Chondrocyte (in vitro differentiated cells): ENCODE measurements at regions not wholly inside any gene's neighbourhood (a gene's known extent, or its start where the extent isn't known, plus 50 kb on each side); places are given as distances from the start of the nearest gene placed in this dataset.

Source experiments
- DNase-seq: peaks from one replicate; pipeline ENCODE4 v3.0.0; 2021; ENCODE audit warnings: mixed read lengths, low spot score
- H3K27ac Mint-ChIP-seq: one replicate; pipeline ENCODE4 v1.8.0; 2021; ENCODE audit warnings: mild to moderate bottlenecking, moderate library complexity, mixed read lengths; ENCODE audit not compliant: unreplicated experiment
- H3K27me3 Mint-ChIP-seq: 2 replicates; pipeline ENCODE4 v1.8.0; 2021; ENCODE audit warnings: low read depth, mixed read lengths
- H3K36me3 Mint-ChIP-seq: 2 replicates; pipeline ENCODE4 v1.8.0; 2021; ENCODE audit warnings: low read depth, mixed read lengths
- H3K4me1 Mint-ChIP-seq: 2 replicates; pipeline ENCODE4 v1.8.0; 2021; ENCODE audit warnings: low read depth, mild to moderate bottlenecking, mixed read lengths
- H3K4me3 Mint-ChIP-seq: one replicate; pipeline ENCODE4 v1.8.0; 2021; ENCODE audit warnings: mild to moderate bottlenecking, moderate library complexity, mixed read lengths; ENCODE audit not compliant: unreplicated experiment
- H3K9me3 Mint-ChIP-seq: 2 replicates; pipeline ENCODE4 v1.8.0; 2021; ENCODE audit warnings: low read depth, mixed read lengths
- TF ChIP-seq, protein P1 (sequence below): fragments of 200-600 bp; sonication (generic); IDR thresholded peaks from 2 replicates; pipeline ENCODE4 v1.5.0; 2021; ENCODE audit warnings: antibody characterized with exemption, mild to moderate bottlenecking, moderate library complexity

DNA sequence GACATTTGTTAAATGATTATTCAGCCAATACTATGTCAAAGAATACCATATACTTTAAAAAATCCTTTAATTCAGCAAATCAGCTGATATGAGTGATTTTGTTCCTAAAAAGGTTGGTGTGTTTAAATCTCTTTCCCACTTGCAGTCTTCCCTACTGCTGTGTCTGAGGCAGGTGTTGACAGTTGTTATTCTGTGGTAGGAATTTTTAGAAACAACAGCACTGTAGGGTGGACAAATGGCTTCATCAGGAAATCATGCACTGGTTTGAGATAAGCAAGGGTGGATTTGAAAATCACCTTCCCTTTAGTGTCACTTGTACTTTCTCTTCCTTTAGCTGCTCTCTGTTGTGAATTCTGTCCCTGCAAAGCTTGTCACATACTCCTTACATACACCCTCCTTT, 213.7 kb upstream of the SGK1 start:
- DNase-seq: no peak
- Mint-ChIP-seq H3K36me3 (no peaks in the 10 kb centered on the region), H3K4me3 (no peak overlapping the region), H3K9me3 (no peaks in the 10 kb centered on the region), H3K27ac (no peak overlapping the region), H3K27me3 (no peaks in the 10 kb centered on the region), H3K4me1 (peaks cover 28% of the 10 kb centered on the region)
- TF ChIP-seq, protein P1, sequence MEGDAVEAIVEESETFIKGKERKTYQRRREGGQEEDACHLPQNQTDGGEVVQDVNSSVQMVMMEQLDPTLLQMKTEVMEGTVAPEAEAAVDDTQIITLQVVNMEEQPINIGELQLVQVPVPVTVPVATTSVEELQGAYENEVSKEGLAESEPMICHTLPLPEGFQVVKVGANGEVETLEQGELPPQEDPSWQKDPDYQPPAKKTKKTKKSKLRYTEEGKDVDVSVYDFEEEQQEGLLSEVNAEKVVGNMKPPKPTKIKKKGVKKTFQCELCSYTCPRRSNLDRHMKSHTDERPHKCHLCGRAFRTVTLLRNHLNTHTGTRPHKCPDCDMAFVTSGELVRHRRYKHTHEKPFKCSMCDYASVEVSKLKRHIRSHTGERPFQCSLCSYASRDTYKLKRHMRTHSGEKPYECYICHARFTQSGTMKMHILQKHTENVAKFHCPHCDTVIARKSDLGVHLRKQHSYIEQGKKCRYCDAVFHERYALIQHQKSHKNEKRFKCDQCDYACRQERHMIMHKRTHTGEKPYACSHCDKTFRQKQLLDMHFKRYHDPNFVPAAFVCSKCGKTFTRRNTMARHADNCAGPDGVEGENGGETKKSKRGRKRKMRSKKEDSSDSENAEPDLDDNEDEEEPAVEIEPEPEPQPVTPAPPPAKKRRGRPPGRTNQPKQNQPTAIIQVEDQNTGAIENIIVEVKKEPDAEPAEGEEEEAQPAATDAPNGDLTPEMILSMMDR: no peak

DNA sequence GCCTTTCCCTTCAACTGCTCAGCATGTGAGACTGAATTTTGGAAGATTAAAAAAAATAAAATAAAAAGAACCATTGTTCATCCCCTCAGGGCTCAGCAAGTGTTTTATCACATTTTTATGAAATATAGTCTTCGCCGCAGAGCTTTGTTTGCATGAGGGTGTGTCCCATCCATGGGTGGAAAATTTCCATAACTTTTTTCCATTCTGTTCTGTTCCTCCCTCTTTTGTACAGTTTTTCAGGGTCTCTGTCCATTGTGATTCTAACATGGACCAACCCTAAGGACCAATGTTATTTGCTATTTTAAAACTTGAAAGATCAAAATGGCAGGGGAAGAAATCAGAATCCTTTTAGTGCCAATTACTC, 213.3 kb upstream of the SGK1 start:
- no peak overlapping the region for H3K4me3 Mint-ChIP-seq
- TF ChIP-seq, protein P1: no peak
- no peaks in the 10 kb centered on the region for H3K36me3 Mint-ChIP-seq
- no peaks in the 10 kb centered on the region for H3K9me3 Mint-ChIP-seq
- no peak for DNase-seq
- peaks cover 26% of the 10 kb centered on the region for H3K4me1 Mint-ChIP-seq
- H3K27ac Mint-ChIP-seq: no peak overlapping the region
- H3K27me3 Mint-ChIP-seq: no peaks in the 10 kb centered on the region

DNA sequence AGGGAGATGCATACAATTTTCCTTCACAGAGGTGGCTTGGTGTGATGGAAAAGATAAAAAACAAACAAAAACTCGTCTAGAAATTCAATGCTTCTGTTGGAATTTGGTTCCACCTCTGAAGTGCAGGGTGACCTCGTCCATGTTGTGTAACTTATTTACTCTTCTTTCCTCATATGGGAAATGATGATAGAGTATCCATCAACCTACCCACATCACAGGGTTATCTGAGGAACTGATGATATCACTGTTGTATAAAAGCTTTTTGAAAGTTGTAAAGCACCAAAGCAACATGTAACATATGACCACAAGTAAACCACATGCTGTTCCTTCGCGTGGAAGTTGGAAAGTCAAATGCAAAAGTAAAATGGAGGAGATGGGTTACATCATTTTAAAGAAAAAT, 212.0 kb upstream of the SGK1 start:
- no peaks in the 10 kb centered on the region for H3K36me3 Mint-ChIP-seq
- no peaks in the 10 kb centered on the region for H3K9me3 Mint-ChIP-seq
- H3K27ac Mint-ChIP-seq: no peak overlapping the region
- no peaks in the 10 kb centered on the region for H3K27me3 Mint-ChIP-seq
- peaks cover 23% of the 10 kb centered on the region for H3K4me1 Mint-ChIP-seq
- no peak for DNase-seq
- TF ChIP-seq, protein P1: no peak
- H3K4me3 Mint-ChIP-seq: no peak overlapping the region

DNA sequence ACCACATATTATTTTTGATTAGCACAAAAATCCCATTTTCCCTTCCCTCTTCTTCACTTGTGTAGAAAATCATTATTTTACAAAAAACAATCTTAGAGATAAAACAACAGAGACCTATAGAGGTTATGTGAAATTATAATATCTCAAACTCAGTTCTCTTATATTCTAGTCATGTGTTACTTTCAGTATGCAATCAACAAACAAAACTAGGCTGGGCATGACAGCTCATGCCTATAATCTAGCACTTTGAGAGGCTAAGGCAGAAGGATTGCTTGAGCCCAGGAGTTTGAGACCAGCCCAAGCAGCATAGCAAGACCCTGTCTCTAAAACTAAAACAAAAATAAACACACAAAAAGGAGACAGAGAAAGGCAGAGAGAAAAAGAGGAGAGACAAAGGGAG, 211.4 kb upstream of the SGK1 start:
- Mint-ChIP-seq H3K27me3 (no peaks in the 10 kb centered on the region), H3K4me3 (no peak overlapping the region), H3K27ac (no peak overlapping the region), H3K4me1 (peaks cover 19% of the 10 kb centered on the region), H3K36me3 (no peaks in the 10 kb centered on the region), H3K9me3 (no peaks in the 10 kb centered on the region)
- no peak for DNase-seq
- TF ChIP-seq, protein P1: no peak

DNA sequence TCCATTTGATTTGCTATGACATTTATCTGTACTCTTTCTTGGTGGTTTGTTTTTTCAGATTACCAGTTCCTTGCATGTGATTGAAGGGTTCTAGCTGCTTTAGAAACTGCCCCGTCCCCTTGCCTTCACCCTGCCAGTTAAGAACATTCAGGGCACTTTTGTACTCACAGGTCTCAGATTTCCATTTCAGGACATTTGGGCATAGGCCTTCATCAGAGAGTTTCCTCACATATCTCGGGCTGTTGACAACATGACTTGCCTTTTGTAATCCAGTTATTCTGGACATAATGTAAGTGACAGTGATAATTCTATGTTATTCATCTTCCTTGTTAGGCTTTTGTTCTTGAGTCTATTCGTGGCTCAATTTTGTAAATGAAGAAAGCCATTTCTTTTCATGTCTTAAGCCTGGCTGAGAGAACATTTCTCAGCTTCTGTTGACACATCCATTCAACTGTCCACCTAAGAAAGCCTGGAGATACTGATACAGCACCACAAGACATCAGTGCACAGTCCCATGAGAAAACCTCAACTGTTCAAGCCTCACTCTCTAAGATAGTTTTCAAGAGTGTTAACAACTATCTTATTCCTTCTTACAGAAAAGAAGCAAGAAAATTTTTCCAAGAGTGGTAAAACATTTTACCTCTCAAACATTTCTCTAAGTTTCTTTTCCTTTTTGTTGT, 209.3 kb upstream of the SGK1 start:
- Mint-ChIP-seq H3K4me3 (no peak overlapping the region), H3K36me3 (no peaks in the 10 kb centered on the region), H3K9me3 (no peaks in the 10 kb centered on the region), H3K27me3 (no peaks in the 10 kb centered on the region), H3K27ac (no peak overlapping the region), H3K4me1 (peaks cover 24% of the 10 kb centered on the region)
- TF ChIP-seq, protein P1: no peak
- DNase-seq: no peak
